SK-N-SH (cell line): ENCODE measurements at regions not wholly inside any gene's neighbourhood (a gene's known extent, or its start where the extent isn't known, plus 50 kb on each side); places are given as distances from the start of the nearest gene placed in this dataset.

ENCODE experiments used
- CHD2 ChIP-seq: fragments of 150-350 bp; IDR thresholded peaks from 2 replicates; pipeline ENCODE4 v1.6.1; 2018; ENCODE audit warnings: low read length; ENCODE audit not compliant: partially characterized antibody
- ELF1 ChIP-seq: IDR thresholded peaks from 2 replicates; pipeline ENCODE4 v1.4.0; 2012
- EP300 ChIP-seq, 2 experiments: IDR thresholded peaks; 2 replicates each; pipeline versions ENCODE4 v1.4.0 to v1.6.1; 2012; ENCODE audit warnings: borderline replicate concordance in 1 of 2, low read depth in 1 of 2, low read length in 1 of 2
- GABPA ChIP-seq: IDR thresholded peaks from 2 replicates; pipeline ENCODE4 v1.4.0; 2012; ENCODE audit warnings: low read depth, mild to moderate bottlenecking
- NFIC ChIP-seq: IDR thresholded peaks from 2 replicates; pipeline ENCODE4 v1.4.0; 2012; ENCODE audit warnings: borderline replicate concordance
- RXRA ChIP-seq: IDR thresholded peaks from 2 replicates; pipeline ENCODE4 v1.4.0; 2012; ENCODE audit warnings: low read depth, mild to moderate bottlenecking, borderline replicate concordance
- TAF1 ChIP-seq: IDR thresholded peaks from 2 replicates; pipeline ENCODE4 v1.6.1; 2012; ENCODE audit warnings: low read depth, mild to moderate bottlenecking, low read length, moderate library complexity, borderline replicate concordance
- TEAD4 ChIP-seq: IDR thresholded peaks from 2 replicates; pipeline ENCODE4 v1.4.0; 2012; ENCODE audit warnings: mild to moderate bottlenecking, borderline replicate concordance; ENCODE audit not compliant: insufficient read depth
- TF ChIP-seq, protein P1 (sequence below): fragments of 200-600 bp; sonication (generic); IDR thresholded peaks from 2 replicates; pipeline ENCODE4 v1.6.1; 2017; ENCODE audit warnings: antibody characterized with exemption, mild to moderate bottlenecking, moderate library complexity
- TF ChIP-seq, protein P2 (sequence below): IDR thresholded peaks from 2 replicates; pipeline ENCODE4 v1.6.1; 2012; ENCODE audit warnings: mild to moderate bottlenecking, low read depth, low read length, moderate library complexity
- TF ChIP-seq, protein P3 (sequence below): fragments of 150-350 bp; IDR thresholded peaks from 2 replicates; pipeline ENCODE4 v1.6.1; 2016; ENCODE audit warnings: mild to moderate bottlenecking, low read depth, low read length
- TF ChIP-seq, protein P4 (sequence below): IDR thresholded peaks from 2 replicates; pipeline ENCODE4 v1.4.0; 2012; ENCODE audit warnings: low read depth, borderline replicate concordance
- TF ChIP-seq, protein P5 (sequence below): IDR thresholded peaks from 2 replicates; pipeline ENCODE4; 2012

DNA sequence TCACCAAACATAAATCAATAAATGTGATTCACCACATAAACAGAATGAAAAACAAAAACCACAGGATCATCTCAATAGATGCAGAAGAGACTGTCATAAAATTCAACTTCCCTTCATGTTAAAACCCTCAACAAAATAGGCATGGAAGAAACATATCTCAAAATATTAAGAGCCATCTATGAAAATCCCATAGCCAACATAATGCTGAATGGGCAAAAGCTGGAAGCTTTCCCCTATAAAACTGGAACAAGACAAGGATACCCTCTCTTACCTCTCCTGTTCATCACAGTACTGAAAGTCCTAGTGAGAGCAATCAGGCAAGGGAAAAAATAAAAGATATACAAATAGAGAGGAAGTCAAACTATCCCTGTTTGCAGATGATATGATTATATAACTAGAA is 806.1 kb upstream of the MIR17HG start:
- TF ChIP-seq, protein P1, sequence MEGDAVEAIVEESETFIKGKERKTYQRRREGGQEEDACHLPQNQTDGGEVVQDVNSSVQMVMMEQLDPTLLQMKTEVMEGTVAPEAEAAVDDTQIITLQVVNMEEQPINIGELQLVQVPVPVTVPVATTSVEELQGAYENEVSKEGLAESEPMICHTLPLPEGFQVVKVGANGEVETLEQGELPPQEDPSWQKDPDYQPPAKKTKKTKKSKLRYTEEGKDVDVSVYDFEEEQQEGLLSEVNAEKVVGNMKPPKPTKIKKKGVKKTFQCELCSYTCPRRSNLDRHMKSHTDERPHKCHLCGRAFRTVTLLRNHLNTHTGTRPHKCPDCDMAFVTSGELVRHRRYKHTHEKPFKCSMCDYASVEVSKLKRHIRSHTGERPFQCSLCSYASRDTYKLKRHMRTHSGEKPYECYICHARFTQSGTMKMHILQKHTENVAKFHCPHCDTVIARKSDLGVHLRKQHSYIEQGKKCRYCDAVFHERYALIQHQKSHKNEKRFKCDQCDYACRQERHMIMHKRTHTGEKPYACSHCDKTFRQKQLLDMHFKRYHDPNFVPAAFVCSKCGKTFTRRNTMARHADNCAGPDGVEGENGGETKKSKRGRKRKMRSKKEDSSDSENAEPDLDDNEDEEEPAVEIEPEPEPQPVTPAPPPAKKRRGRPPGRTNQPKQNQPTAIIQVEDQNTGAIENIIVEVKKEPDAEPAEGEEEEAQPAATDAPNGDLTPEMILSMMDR = no peak
- no peak for TF ChIP-seq EP300 (IDR thresholded peaks at IDR 0.05; ENCODE audit: borderline replicate concordance in 1 of 2, low read depth in 1 of 2, low read length in 1 of 2)
- no peak for TF ChIP-seq ELF1
- TF ChIP-seq, protein P2, sequence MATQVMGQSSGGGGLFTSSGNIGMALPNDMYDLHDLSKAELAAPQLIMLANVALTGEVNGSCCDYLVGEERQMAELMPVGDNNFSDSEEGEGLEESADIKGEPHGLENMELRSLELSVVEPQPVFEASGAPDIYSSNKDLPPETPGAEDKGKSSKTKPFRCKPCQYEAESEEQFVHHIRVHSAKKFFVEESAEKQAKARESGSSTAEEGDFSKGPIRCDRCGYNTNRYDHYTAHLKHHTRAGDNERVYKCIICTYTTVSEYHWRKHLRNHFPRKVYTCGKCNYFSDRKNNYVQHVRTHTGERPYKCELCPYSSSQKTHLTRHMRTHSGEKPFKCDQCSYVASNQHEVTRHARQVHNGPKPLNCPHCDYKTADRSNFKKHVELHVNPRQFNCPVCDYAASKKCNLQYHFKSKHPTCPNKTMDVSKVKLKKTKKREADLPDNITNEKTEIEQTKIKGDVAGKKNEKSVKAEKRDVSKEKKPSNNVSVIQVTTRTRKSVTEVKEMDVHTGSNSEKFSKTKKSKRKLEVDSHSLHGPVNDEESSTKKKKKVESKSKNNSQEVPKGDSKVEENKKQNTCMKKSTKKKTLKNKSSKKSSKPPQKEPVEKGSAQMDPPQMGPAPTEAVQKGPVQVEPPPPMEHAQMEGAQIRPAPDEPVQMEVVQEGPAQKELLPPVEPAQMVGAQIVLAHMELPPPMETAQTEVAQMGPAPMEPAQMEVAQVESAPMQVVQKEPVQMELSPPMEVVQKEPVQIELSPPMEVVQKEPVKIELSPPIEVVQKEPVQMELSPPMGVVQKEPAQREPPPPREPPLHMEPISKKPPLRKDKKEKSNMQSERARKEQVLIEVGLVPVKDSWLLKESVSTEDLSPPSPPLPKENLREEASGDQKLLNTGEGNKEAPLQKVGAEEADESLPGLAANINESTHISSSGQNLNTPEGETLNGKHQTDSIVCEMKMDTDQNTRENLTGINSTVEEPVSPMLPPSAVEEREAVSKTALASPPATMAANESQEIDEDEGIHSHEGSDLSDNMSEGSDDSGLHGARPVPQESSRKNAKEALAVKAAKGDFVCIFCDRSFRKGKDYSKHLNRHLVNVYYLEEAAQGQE = no peak
- TF ChIP-seq NFIC = no peak
- no peak for TF ChIP-seq GABPA
- no peak for TF ChIP-seq CHD2
- TF ChIP-seq TAF1 = no peak
- no peak for TF ChIP-seq RXRA
- TF ChIP-seq, protein P3, sequence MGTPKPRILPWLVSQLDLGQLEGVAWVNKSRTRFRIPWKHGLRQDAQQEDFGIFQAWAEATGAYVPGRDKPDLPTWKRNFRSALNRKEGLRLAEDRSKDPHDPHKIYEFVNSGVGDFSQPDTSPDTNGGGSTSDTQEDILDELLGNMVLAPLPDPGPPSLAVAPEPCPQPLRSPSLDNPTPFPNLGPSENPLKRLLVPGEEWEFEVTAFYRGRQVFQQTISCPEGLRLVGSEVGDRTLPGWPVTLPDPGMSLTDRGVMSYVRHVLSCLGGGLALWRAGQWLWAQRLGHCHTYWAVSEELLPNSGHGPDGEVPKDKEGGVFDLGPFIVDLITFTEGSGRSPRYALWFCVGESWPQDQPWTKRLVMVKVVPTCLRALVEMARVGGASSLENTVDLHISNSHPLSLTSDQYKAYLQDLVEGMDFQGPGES = no peak
- TF ChIP-seq TEAD4 = no peak
- TF ChIP-seq, protein P4, sequence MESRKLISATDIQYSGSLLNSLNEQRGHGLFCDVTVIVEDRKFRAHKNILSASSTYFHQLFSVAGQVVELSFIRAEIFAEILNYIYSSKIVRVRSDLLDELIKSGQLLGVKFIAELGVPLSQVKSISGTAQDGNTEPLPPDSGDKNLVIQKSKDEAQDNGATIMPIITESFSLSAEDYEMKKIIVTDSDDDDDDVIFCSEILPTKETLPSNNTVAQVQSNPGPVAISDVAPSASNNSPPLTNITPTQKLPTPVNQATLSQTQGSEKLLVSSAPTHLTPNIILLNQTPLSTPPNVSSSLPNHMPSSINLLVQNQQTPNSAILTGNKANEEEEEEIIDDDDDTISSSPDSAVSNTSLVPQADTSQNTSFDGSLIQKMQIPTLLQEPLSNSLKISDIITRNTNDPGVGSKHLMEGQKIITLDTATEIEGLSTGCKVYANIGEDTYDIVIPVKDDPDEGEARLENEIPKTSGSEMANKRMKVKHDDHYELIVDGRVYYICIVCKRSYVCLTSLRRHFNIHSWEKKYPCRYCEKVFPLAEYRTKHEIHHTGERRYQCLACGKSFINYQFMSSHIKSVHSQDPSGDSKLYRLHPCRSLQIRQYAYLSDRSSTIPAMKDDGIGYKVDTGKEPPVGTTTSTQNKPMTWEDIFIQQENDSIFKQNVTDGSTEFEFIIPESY = no peak
- TF ChIP-seq, protein P5, sequence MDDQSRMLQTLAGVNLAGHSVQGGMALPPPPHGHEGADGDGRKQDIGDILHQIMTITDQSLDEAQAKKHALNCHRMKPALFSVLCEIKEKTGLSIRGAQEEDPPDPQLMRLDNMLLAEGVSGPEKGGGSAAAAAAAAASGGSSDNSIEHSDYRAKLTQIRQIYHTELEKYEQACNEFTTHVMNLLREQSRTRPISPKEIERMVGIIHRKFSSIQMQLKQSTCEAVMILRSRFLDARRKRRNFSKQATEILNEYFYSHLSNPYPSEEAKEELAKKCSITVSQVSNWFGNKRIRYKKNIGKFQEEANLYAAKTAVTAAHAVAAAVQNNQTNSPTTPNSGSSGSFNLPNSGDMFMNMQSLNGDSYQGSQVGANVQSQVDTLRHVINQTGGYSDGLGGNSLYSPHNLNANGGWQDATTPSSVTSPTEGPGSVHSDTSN = no peak
